NCI-H2107 (cell line): ENCODE measurements at regions not wholly inside any gene's neighbourhood (a gene's known extent, or its start where the extent isn't known, plus 50 kb on each side); places are given as distances from the start of the nearest gene placed in this dataset.
"Not testable (repeated sequence)": the region's sequence is repeated elsewhere in the genome, so short reads cannot be mapped to it uniquely, and the experiment has no call there.

ENCODE experiments used
- DNase-seq: peaks from one replicate; lab custom pipeline; 2025; lab: John Stamatoyannopoulos, UW

- no peak for DNase-seq
Observed at GRCh38 chr12:124475295-124476010, 92.0 kb downstream of the NCOR2 start.

GRCh38 chr12:124474709-124475108 is 92.7 kb downstream of the NCOR2 start:
- no peak for DNase-seq

- no peak for DNase-seq
Observed at GRCh38 chr12:124472690-124473279, 94.6 kb downstream of the NCOR2 start.

- no peak for DNase-seq
Observed at GRCh38 chr12:124471828-124472227, 95.6 kb downstream of the NCOR2 start.

GRCh38 chr12:124470806-124471205 is 96.6 kb downstream of the NCOR2 start:
- DNase-seq: no peak

- DNase-seq: no peak
Observed at GRCh38 chr12:124470139-124470538, 97.3 kb downstream of the NCOR2 start.

- no peak for DNase-seq
Observed at GRCh38 chr12:124469193-124469888, 98.1 kb downstream of the NCOR2 start.

GRCh38 chr12:124467549-124467948 is 99.9 kb downstream of the NCOR2 start:
- DNase-seq: not testable (repeated sequence)

GRCh38 chr12:124466216-124467128 is 100.9 kb downstream of the NCOR2 start:
- DNase-seq: no peak

GRCh38 chr12:124465473-124465872 is 101.9 kb downstream of the NCOR2 start:
- DNase-seq: no peak

GRCh38 chr12:124464830-124465229 is 102.6 kb downstream of the NCOR2 start:
- DNase-seq: no peak

GRCh38 chr12:124464062-124464461 is 103.3 kb downstream of the NCOR2 start:
- DNase-seq: no peak

- DNase-seq: peak; percentile 91
Observed at GRCh38 chr12:124463341-124463921, 104.0 kb downstream of the NCOR2 start.

GRCh38 chr12:124462750-124463149 is 104.7 kb downstream of the NCOR2 start:
- no peak for DNase-seq

GRCh38 chr12:124461851-124462623 is 105.4 kb downstream of the NCOR2 start:
- DNase-seq: no peak

GRCh38 chr12:124461241-124461673 is 106.2 kb downstream of the NCOR2 start:
- no peak for DNase-seq

- DNase-seq: no peak
Observed at GRCh38 chr12:124460771-124461170, 106.6 kb downstream of the NCOR2 start.

GRCh38 chr12:124459852-124460645 is 107.4 kb downstream of the NCOR2 start:
- DNase-seq: no peak

GRCh38 chr12:124458992-124459851 is 108.2 kb downstream of the NCOR2 start:
- no peak for DNase-seq
